Mesendoderm (in vitro differentiated cells): ENCODE measurements at regions not wholly inside any gene's neighbourhood (a gene's known extent, or its start where the extent isn't known, plus 50 kb on each side); places are given as distances from the start of the nearest gene placed in this dataset.

ENCODE experiments used
- DNase-seq: peaks from one replicate; pipeline ENCODE4 v3.0.0; 2013
- H2AK5ac ChIP-seq: 2 replicates; pipeline ENCODE4 v1.6.1; 2013; ENCODE audit warnings: low read length, inconsistent platforms
- H2BK120ac ChIP-seq: 2 replicates; pipeline ENCODE4 v1.6.1; 2013; ENCODE audit warnings: low read depth, mild to moderate bottlenecking, low read length, moderate library complexity, mixed read lengths
- H2BK15ac ChIP-seq: replicated peaks from 2 replicates; pipeline ENCODE4 v1.6.1; 2013; ENCODE audit warnings: low read depth, mild to moderate bottlenecking, moderate library complexity
- H2BK5ac ChIP-seq: 2 replicates; pipeline ENCODE4 v1.6.1; 2013; ENCODE audit warnings: low read length, inconsistent platforms
- H3K18ac ChIP-seq: 2 replicates; pipeline ENCODE4 v1.6.1; 2013; ENCODE audit warnings: mild to moderate bottlenecking, low read length, mixed read lengths
- H3K23ac ChIP-seq: one replicate; pipeline ENCODE4 v1.6.1; 2013; ENCODE audit warnings: low read length
- H3K27ac ChIP-seq: 2 replicates; pipeline ENCODE4 v1.5.1; 2013; ENCODE audit warnings: low read depth, mild to moderate bottlenecking, inconsistent platforms, low read length, moderate library complexity
- H3K27me3 ChIP-seq: 2 replicates; pipeline ENCODE4 v1.6.1; 2013; ENCODE audit warnings: low read length, control low read depth, mild to moderate bottlenecking, inconsistent platforms; ENCODE audit not compliant: insufficient read depth, poor library complexity
- H3K36me3 ChIP-seq: 2 replicates; pipeline ENCODE4 v1.6.1; 2013; ENCODE audit warnings: low read length, inconsistent platforms; ENCODE audit not compliant: control insufficient read depth, insufficient read depth
- H3K4ac ChIP-seq: one replicate; pipeline ENCODE4 v1.6.1; 2013; ENCODE audit warnings: low read depth, mild to moderate bottlenecking, low read length, moderate library complexity
- H3K4me1 ChIP-seq: 2 replicates; pipeline ENCODE4 v1.6.1; 2013; ENCODE audit warnings: low read depth, low read length, inconsistent platforms; ENCODE audit not compliant: control insufficient read depth
- H3K4me2 ChIP-seq: 2 replicates; pipeline ENCODE4 v1.6.1; 2013; ENCODE audit warnings: low read length
- H3K4me3 ChIP-seq: 2 replicates; pipeline ENCODE4 v1.5.1; 2013; ENCODE audit warnings: mild to moderate bottlenecking, low read length
- H3K56ac ChIP-seq: one replicate; pipeline ENCODE4 v1.6.1; 2013; ENCODE audit warnings: low read length
- H3K79me1 ChIP-seq: 2 replicates; pipeline ENCODE4 v1.6.1; 2013; ENCODE audit warnings: low read length, inconsistent platforms
- H3K79me2 ChIP-seq: 2 replicates; pipeline ENCODE4 v1.6.1; 2013; ENCODE audit warnings: mild to moderate bottlenecking, low read length; ENCODE audit not compliant: control insufficient read depth, insufficient read depth
- H3K9ac ChIP-seq: 2 replicates; pipeline ENCODE4 v1.6.1; 2013; ENCODE audit warnings: low read length, inconsistent platforms
- H4K5ac ChIP-seq: one replicate; pipeline ENCODE4 v1.6.1; 2013; ENCODE audit warnings: low read length
- H4K8ac ChIP-seq: one replicate; pipeline ENCODE4 v1.6.1; 2013; ENCODE audit warnings: low read depth, mild to moderate bottlenecking, control low read depth, low read length, moderate library complexity
- WGBS: extraction: QIAGEN DNeasy Blood & Tissue Kit; methylation state at CpG from one replicate; pipeline ENCODE4 v1.1.7; 2013; ENCODE audit warnings: low lambda C conversion rate, missing lambda C conversion rate; ENCODE audit not compliant: insufficient coverage; ENCODE audit errors: extremely low coverage; 5-methylcytosine and 5-hydroxymethylcytosine counted together

- Histone ChIP-seq H2BK120ac (no peak overlapping the region), H3K27me3 (no peaks in the 10 kb centered on the region), H3K4ac (no peak overlapping the region), H4K5ac (no peak overlapping the region), H3K56ac (no peak overlapping the region), H3K4me1 (no peaks in the 10 kb centered on the region), H3K9ac (no peak overlapping the region), H2BK15ac (no peak overlapping the region), H3K27ac (no peak overlapping the region), H3K23ac (no peak overlapping the region), H3K4me2 (no peak overlapping the region), H3K4me3 (no peak overlapping the region), H4K8ac (no peak overlapping the region), H2BK5ac (no peak overlapping the region), H3K36me3 (no peaks in the 10 kb centered on the region), H3K79me2 (no peaks in the 10 kb centered on the region), H2AK5ac (no peak overlapping the region), H3K18ac (no peak overlapping the region), H3K79me1 (no peaks in the 10 kb centered on the region)
- no CpG with 5 or more reads among the region's 4 CpGs for WGBS
- no peak for DNase-seq
These were observed 203.4 kb upstream of the GPR26 start for GRCh38 chr10:123462756-123463155.

DNA sequence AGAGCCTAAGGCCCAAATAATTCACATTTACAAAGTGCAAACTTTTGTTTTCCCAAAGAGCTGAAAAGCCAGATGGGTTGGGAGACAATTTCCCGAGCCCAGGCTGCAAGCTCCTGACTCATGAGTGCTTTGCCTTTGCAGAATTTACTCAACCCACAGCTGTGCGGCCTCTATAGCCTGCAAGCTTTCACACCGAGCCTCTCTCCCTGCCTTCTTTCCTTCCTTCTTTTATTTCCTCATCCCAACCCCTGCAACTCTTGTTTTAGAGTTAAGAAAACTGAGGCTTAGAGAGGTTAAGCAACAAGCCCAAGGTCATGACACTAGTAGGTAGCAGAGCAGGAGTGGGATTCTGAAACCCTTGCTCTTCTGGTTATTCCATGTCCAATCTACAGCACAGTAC, 203.0 kb upstream of the GPR26 start:
- H3K56ac ChIP-seq: no peak overlapping the region
- H2BK120ac ChIP-seq: no peak overlapping the region
- no peak overlapping the region for H3K4ac ChIP-seq
- DNase-seq: no peak
- no peak overlapping the region for H2BK15ac ChIP-seq
- no peak overlapping the region for H3K27ac ChIP-seq
- no peak overlapping the region for H4K8ac ChIP-seq
- no peak overlapping the region for H3K18ac ChIP-seq
- no peaks in the 10 kb centered on the region for H3K4me1 ChIP-seq
- H3K9ac ChIP-seq: no peak overlapping the region
- no peak overlapping the region for H3K4me2 ChIP-seq
- H3K36me3 ChIP-seq: no peaks in the 10 kb centered on the region
- no peaks in the 10 kb centered on the region for H3K79me2 ChIP-seq
- no peaks in the 10 kb centered on the region for H3K27me3 ChIP-seq
- H3K4me3 ChIP-seq: no peak overlapping the region
- H3K23ac ChIP-seq: no peak overlapping the region
- no peaks in the 10 kb centered on the region for H3K79me1 ChIP-seq
- WGBS: no CpG with 5 or more reads among the region's 3 CpGs
- H2AK5ac ChIP-seq: no peak overlapping the region
- no peak overlapping the region for H2BK5ac ChIP-seq
- H4K5ac ChIP-seq: no peak overlapping the region

GRCh38 chr10:123463698-123464097, 202.5 kb upstream of the GPR26 start:
- DNase-seq: peak; percentile 21
- Histone ChIP-seq H3K4me1 (no peaks in the 10 kb centered on the region), H3K9ac (no peak overlapping the region), H2BK15ac (no peak overlapping the region), H3K79me2 (no peaks in the 10 kb centered on the region), H3K4ac (no peak overlapping the region), H4K8ac (no peak overlapping the region), H2BK5ac (no peak overlapping the region), H2AK5ac (no peak overlapping the region), H3K36me3 (no peaks in the 10 kb centered on the region), H2BK120ac (no peak overlapping the region), H3K4me3 (no peak overlapping the region), H3K18ac (no peak overlapping the region), H3K27ac (no peak overlapping the region), H3K27me3 (no peaks in the 10 kb centered on the region), H3K23ac (no peak overlapping the region), H3K56ac (no peak overlapping the region), H3K4me2 (no peak overlapping the region), H4K5ac (no peak overlapping the region), H3K79me1 (no peaks in the 10 kb centered on the region)
- no CpG with 5 or more reads among the region's 10 CpGs for WGBS

GRCh38 chr10:123464430-123465323, 201.5 kb upstream of the GPR26 start:
- H2BK120ac ChIP-seq: no peak overlapping the region
- no peak overlapping the region for H2BK15ac ChIP-seq
- H3K79me2 ChIP-seq: no peaks in the 10 kb centered on the region
- no peaks in the 10 kb centered on the region for H3K79me1 ChIP-seq
- no peak overlapping the region for H3K56ac ChIP-seq
- no CpG with 5 or more reads among the region's 3 CpGs for WGBS
- no peak overlapping the region for H3K18ac ChIP-seq
- DNase-seq: no peak
- H3K4me1 ChIP-seq: no peaks in the 10 kb centered on the region
- H3K23ac ChIP-seq: no peak overlapping the region
- no peak overlapping the region for H3K27ac ChIP-seq
- H3K9ac ChIP-seq: no peak overlapping the region
- H2BK5ac ChIP-seq: no peak overlapping the region
- H4K5ac ChIP-seq: no peak overlapping the region
- H3K36me3 ChIP-seq: no peaks in the 10 kb centered on the region
- H4K8ac ChIP-seq: no peak overlapping the region
- no peak overlapping the region for H3K4me3 ChIP-seq
- no peak overlapping the region for H3K4me2 ChIP-seq
- no peak overlapping the region for H2AK5ac ChIP-seq
- H3K27me3 ChIP-seq: no peaks in the 10 kb centered on the region
- no peak overlapping the region for H3K4ac ChIP-seq

- H3K23ac ChIP-seq: no peak overlapping the region
- no CpG with 5 or more reads among the region's 7 CpGs for WGBS
- no peak overlapping the region for H3K18ac ChIP-seq
- H3K4me2 ChIP-seq: no peak overlapping the region
- no peaks in the 10 kb centered on the region for H3K79me2 ChIP-seq
- H3K27ac ChIP-seq: no peak overlapping the region
- H3K79me1 ChIP-seq: no peaks in the 10 kb centered on the region
- H3K56ac ChIP-seq: no peak overlapping the region
- H3K4me3 ChIP-seq: no peak overlapping the region
- H2BK120ac ChIP-seq: no peak overlapping the region
- H3K4ac ChIP-seq: no peak overlapping the region
- DNase-seq: no peak
- no peaks in the 10 kb centered on the region for H3K4me1 ChIP-seq
- H2AK5ac ChIP-seq: no peak overlapping the region
- H4K8ac ChIP-seq: no peak overlapping the region
- no peaks in the 10 kb centered on the region for H3K27me3 ChIP-seq
- H2BK5ac ChIP-seq: no peak overlapping the region
- H3K36me3 ChIP-seq: no peaks in the 10 kb centered on the region
- H2BK15ac ChIP-seq: no peak overlapping the region
- no peak overlapping the region for H3K9ac ChIP-seq
- H4K5ac ChIP-seq: no peak overlapping the region
These were observed 195.7 kb upstream of the GPR26 start for GRCh38 chr10:123470336-123470921.
